ENCODE measurements at regions not wholly inside any gene's neighbourhood (a gene's known extent, or its start where the extent isn't known, plus 50 kb on each side); places are given as distances from the start of the nearest gene placed in this dataset.
"Not testable (repeated sequence)": the region's sequence is repeated elsewhere in the genome, so short reads cannot be mapped to it uniquely, and the experiment has no call there.

DNA sequence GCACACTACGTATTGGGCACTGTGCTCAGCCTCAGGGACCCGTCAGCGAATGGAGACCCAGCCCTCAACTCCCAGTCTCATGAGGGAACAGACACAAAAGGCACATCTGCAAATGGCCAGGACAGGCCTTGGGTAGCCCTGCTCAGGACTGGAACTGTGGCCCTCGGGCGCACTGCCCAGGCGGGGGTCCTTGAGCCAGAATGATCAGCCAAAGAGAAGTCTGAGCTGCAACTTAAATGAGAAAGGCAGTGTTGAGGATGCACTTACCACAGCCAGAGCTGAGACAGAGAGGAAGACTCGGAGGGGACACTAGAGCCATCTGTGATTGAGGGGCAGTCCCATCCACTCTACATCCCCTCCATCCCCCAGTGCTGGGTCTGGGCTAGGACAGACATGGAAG, 117.3 kb downstream of the C16orf95 start:
- no peak for DNase-seq (ENCODE audit: low read depth)

GRCh38 chr16:87200637-87201036, 116.6 kb downstream of the C16orf95 start:
- no peak for DNase-seq (ENCODE audit: low read depth)

DNA sequence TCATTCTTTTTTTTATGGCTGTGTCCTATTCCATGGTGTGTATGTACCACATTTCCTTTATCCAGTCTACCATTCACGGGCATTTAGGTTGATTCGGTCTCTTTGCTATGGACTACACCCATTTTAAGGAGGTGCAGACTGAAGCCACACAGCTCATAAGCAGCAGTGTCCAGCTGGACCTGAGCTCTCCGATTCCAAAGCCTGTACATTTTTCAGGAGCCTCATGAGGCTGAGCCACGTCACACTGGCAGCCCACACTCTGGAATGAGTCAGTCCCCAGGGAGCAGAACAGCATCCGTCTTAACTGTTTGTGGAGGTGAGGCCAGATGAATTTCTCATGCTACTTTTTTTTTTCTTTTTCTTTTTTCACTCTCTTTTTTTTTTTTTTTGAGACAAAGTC, 116.1 kb downstream of the C16orf95 start:
- DNase-seq (ENCODE audit: low read depth), result peak; percentile 68

GRCh38 chr16:87201790-87202189, 115.4 kb downstream of the C16orf95 start:
- DNase-seq (ENCODE audit: low read depth), result no peak

DNA sequence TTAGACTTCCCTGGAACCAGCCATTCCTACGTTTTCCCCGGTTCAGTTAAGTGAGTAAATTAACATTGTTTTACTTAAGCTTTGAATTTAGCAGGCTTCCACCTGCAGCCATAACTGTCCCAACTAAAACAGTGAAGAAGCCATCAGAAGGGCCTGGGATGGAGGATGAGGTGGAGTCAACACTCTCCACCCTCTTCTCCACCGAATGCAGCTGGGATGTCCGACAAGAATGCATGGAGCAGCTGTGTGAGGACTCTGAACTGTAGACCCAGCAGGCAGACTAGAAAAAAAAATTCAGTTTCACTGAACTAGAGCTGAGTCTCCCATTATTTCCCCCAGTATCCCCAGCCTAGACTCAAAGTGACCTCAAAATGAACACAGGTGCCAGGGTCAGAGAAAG, 114.8 kb downstream of the C16orf95 start:
- no peak for DNase-seq (ENCODE audit: low read depth)

DNA sequence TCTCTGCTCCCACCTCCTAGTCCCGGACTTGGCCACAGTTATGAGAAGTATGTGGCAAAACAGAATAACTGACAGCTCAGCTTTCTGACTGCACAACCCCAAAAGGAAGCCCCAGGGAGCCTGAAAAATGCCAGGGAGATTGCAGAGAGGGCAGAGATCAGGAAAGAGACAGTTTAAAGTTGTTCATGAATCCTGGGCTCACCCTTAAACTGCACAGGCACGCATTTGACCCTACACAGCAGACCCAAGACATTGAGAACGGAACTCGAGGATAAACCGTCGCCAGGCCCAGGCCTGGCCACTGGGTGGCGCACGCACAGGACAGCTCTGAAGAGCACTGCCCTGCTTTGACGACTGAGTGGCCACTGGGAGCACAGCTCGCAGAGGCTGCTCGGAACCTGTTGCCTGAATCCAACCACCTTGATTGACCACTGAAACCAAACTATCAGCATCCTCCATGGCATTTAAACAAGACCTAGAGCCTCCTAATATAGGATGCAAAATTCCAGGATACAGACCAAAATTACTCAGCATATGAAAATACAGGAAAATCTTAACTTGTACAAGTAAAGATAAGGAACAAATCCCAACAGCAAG, 114.0 kb downstream of the C16orf95 start:
- DNase-seq (ENCODE audit: low read depth), result no peak

GRCh38 chr16:87206646-87207451, 110.3 kb downstream of the C16orf95 start:
- peak; percentile 26 for DNase-seq (ENCODE audit: low read depth)

GRCh38 chr16:87207509-87207908, 109.7 kb downstream of the C16orf95 start:
- peak; percentile 86 for DNase-seq (ENCODE audit: low read depth)

GRCh38 chr16:87207965-87208364, 109.2 kb downstream of the C16orf95 start:
- DNase-seq (ENCODE audit: low read depth), result no peak

GRCh38 chr16:87208968-87209367, 108.2 kb downstream of the C16orf95 start:
- not testable (repeated sequence) for DNase-seq (ENCODE audit: low read depth)

GRCh38 chr16:87209808-87210512, 107.2 kb downstream of the C16orf95 start:
- no peak for DNase-seq (ENCODE audit: low read depth)

- no peak for DNase-seq (ENCODE audit: low read depth)
Observed at GRCh38 chr16:87210894-87211293, 106.3 kb downstream of the C16orf95 start.

- no peak for DNase-seq (ENCODE audit: low read depth)
Observed at GRCh38 chr16:87212026-87212425, 105.2 kb downstream of the C16orf95 start.

DNA sequence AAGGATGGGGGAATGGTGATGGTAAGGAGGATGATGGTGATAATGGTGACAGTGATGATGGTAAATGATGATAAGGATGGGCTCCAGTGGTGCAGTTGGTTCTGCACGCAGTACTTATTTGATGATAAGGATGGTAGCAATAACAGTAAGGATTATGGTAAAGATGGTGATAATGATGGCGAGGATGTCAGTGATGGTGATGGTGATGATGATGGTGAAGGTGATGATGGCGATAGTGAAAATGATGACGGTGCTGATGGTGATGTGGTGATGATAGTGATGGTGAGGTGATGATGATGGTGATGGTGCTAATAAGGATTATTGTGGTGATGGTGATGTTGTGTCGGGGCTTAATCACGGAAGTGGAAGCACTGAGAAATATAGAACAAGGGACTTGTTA, 103.7 kb downstream of the C16orf95 start:
- no peak for DNase-seq (ENCODE audit: low read depth)

GRCh38 chr16:87216148-87216840, 100.9 kb downstream of the C16orf95 start:
- DNase-seq (ENCODE audit: low read depth), result no peak

- no peak for DNase-seq (ENCODE audit: low read depth)
Observed at GRCh38 chr16:87216841-87217275, 100.3 kb downstream of the C16orf95 start.

GRCh38 chr16:87217802-87218201, 99.4 kb downstream of the C16orf95 start:
- not testable (repeated sequence) for DNase-seq (ENCODE audit: low read depth)

- DNase-seq (ENCODE audit: low read depth), result no peak
Observed at GRCh38 chr16:87218281-87219055, 98.7 kb downstream of the C16orf95 start.

- no peak for DNase-seq (ENCODE audit: low read depth)
Observed at GRCh38 chr16:87219287-87219909, 97.8 kb downstream of the C16orf95 start.

GRCh38 chr16:87221633-87222032, 95.6 kb downstream of the C16orf95 start:
- no peak for DNase-seq (ENCODE audit: low read depth)

DNA sequence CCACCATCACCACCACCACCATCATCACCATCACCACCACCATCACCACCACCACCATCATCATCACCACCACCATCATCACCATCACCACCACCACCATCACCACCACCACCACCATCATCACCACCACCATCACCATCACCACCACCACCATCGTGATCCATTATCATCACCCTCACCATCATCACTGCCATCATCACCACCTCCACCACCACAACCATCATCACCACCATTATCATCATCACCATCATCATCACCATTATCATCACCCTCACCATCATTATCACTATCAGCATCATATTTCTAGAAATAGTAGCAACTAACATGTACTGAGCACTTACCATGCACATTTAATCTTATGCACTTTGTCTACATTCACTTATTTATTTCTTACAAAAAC, 94.9 kb downstream of the C16orf95 start:
- no peak for DNase-seq (ENCODE audit: low read depth)
